HL-60 (cell line): ENCODE measurements at regions not wholly inside any gene's neighbourhood (a gene's known extent, or its start where the extent isn't known, plus 50 kb on each side); places are given as distances from the start of the nearest gene placed in this dataset.

Experiments
- CTCF ChIP-seq: IDR thresholded peaks from one replicate; pipeline ENCODE4 v1.5.1; 2011; ENCODE audit warnings: low read length, control low read depth, inconsistent platforms; ENCODE audit not compliant: insufficient read depth
- GABPA ChIP-seq: IDR thresholded peaks from 2 replicates; pipeline ENCODE4 v1.6.1; 2012; ENCODE audit warnings: low read depth
- POLR2AphosphoS5 ChIP-seq: IDR thresholded peaks from 2 replicates; pipeline ENCODE4 v1.6.1; 2012; ENCODE audit warnings: low read depth

GRCh38 chr1:213750231-213751063 lies 237.3 kb upstream of the PROX1 start:
- TF ChIP-seq CTCF, result no peak
- no peak for TF ChIP-seq POLR2AphosphoS5
- no peak for TF ChIP-seq GABPA
